ENCODE measurements at regions not wholly inside any gene's neighbourhood (a gene's known extent, or its start where the extent isn't known, plus 50 kb on each side); places are given as distances from the start of the nearest gene placed in this dataset.

GRCh38 chr12:25058012-25058411, 109.1 kb upstream of the BCAT1 start:
- H3K27me3 ChIP-seq (ENCODE audit: control insufficient read depth, insufficient read depth, low read length): no peaks in the 10 kb centered on the region
- no peaks in the 10 kb centered on the region for H3K4me1 ChIP-seq
- no peak for TF ChIP-seq CTCF (IDR thresholded peaks at IDR 0.05)
- no peak overlapping the region for H3K4me3 ChIP-seq (ENCODE audit: low read depth, low read length)
- H3K4me2 ChIP-seq (ENCODE audit: low read length): no peak overlapping the region
- H3K27ac ChIP-seq: no peak overlapping the region
- no peaks in the 10 kb centered on the region for H3K36me3 ChIP-seq (ENCODE audit: control insufficient read depth, insufficient read depth, low read length)
- no peak overlapping the region for H2AFZ ChIP-seq
- H3K79me2 ChIP-seq: no peaks in the 10 kb centered on the region
- H3K9ac ChIP-seq: no peak overlapping the region
- no peaks in the 10 kb centered on the region for H3K9me3 ChIP-seq (ENCODE audit: control insufficient read depth, low read length)

GRCh38 chr12:25056486-25057130, 107.7 kb upstream of the BCAT1 start:
- no peak for TF ChIP-seq CTCF (IDR thresholded peaks at IDR 0.05)
- H3K4me1 ChIP-seq: no peaks in the 10 kb centered on the region
- H3K36me3 ChIP-seq (ENCODE audit: control insufficient read depth, insufficient read depth, low read length): no peaks in the 10 kb centered on the region
- H2AFZ ChIP-seq: no peak overlapping the region
- no peaks in the 10 kb centered on the region for H3K79me2 ChIP-seq
- no peak overlapping the region for H3K27ac ChIP-seq
- no peak overlapping the region for H3K9ac ChIP-seq
- no peaks in the 10 kb centered on the region for H3K27me3 ChIP-seq (ENCODE audit: control insufficient read depth, insufficient read depth, low read length)
- H3K4me3 ChIP-seq (ENCODE audit: low read depth, low read length): no peak overlapping the region
- no peaks in the 10 kb centered on the region for H3K9me3 ChIP-seq (ENCODE audit: control insufficient read depth, low read length)
- no peak overlapping the region for H3K4me2 ChIP-seq (ENCODE audit: low read length)

- Histone ChIP-seq H3K27me3 (ENCODE audit: control insufficient read depth, insufficient read depth, low read length) (no peaks in the 10 kb centered on the region), H3K27ac (no peak overlapping the region), H3K9me3 (ENCODE audit: control insufficient read depth, low read length) (no peaks in the 10 kb centered on the region), H3K36me3 (ENCODE audit: control insufficient read depth, insufficient read depth, low read length) (no peaks in the 10 kb centered on the region), H3K4me1 (no peaks in the 10 kb centered on the region), H3K79me2 (no peaks in the 10 kb centered on the region), H3K4me3 (ENCODE audit: low read depth, low read length) (no peak overlapping the region), H3K9ac (no peak overlapping the region), H2AFZ (no peak overlapping the region), H3K4me2 (ENCODE audit: low read length) (no peak overlapping the region)
- no peak for TF ChIP-seq CTCF (IDR thresholded peaks at IDR 0.05)
These were observed 107.1 kb upstream of the BCAT1 start for GRCh38 chr12:25056011-25056410.

DNA sequence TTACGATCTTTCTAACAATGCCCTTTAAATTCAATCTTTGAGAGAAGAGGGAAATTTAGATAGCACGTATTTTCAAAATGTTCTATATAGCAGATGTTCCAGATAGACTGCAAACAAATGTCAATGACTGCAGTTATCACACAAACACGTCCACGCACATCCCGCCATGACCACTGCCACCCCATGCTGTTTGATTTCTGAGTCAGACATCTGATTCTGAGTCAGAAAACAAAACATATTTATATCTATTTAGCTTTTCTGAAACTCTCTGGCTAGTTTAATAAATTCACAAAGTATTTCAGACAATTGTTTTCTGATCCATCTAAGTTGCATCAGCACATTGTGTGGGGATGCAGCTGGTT, 105.9 kb upstream of the BCAT1 start:
- Histone ChIP-seq H3K36me3 (ENCODE audit: control insufficient read depth, insufficient read depth, low read length) (no peaks in the 10 kb centered on the region), H3K79me2 (no peaks in the 10 kb centered on the region), H3K4me1 (no peaks in the 10 kb centered on the region), H3K4me2 (ENCODE audit: low read length) (peak overlapping the region; percentile 17), H3K27ac (no peak overlapping the region), H2AFZ (no peak overlapping the region), H3K9ac (no peak overlapping the region), H3K9me3 (ENCODE audit: control insufficient read depth, low read length) (no peaks in the 10 kb centered on the region), H3K27me3 (ENCODE audit: control insufficient read depth, insufficient read depth, low read length) (no peaks in the 10 kb centered on the region), H3K4me3 (ENCODE audit: low read depth, low read length) (peak overlapping the region; percentile 5)
- no peak for TF ChIP-seq CTCF (IDR thresholded peaks at IDR 0.05)

DNA sequence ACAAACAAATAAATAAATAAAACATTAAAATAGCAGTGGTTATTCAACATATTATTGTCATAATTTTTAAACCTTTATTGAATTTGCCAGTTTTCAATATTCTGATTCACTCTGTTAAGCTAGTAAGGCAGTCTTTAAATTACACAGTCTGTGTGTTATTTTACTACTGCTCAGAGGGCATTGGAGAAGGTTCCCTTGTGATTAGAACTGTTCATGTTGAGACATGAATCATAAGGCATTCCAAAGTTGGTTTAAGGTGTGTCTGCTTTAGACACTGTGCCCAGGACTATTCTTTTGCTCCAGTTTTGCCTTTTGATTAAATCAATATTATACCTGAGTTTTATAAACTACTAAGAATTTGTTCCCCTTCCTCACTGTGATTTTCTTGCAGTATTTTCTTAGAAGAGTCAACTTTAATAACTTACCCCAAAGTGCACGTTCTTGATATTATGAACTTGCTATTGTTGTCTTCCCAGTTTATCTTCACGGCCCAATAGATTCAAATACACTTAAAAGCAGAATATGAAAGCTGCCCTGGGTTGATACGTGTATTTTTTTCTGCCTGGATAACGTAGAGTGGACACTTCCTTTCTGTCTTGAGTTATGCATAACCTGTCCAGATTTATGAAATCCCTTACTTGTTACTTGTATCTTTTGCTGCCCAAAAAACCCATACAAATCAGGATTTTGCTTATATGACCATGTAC, 105.3 kb upstream of the BCAT1 start:
- H3K27me3 ChIP-seq (ENCODE audit: control insufficient read depth, insufficient read depth, low read length): no peaks in the 10 kb centered on the region
- no peak overlapping the region for H2AFZ ChIP-seq
- H3K4me2 ChIP-seq (ENCODE audit: low read length): peak overlapping the region; percentile 31
- no peak overlapping the region for H3K9ac ChIP-seq
- no peaks in the 10 kb centered on the region for H3K79me2 ChIP-seq
- peak overlapping the region; percentile 5 for H3K4me3 ChIP-seq (ENCODE audit: low read depth, low read length)
- no peak for TF ChIP-seq CTCF (IDR thresholded peaks at IDR 0.05)
- no peaks in the 10 kb centered on the region for H3K9me3 ChIP-seq (ENCODE audit: control insufficient read depth, low read length)
- H3K27ac ChIP-seq: no peak overlapping the region
- H3K4me1 ChIP-seq: no peaks in the 10 kb centered on the region
- no peaks in the 10 kb centered on the region for H3K36me3 ChIP-seq (ENCODE audit: control insufficient read depth, insufficient read depth, low read length)

Measured in parathyroid adenoma (tissue), 2 donors.